AG09319 (cell line): ENCODE measurements at regions not wholly inside any gene's neighbourhood (a gene's known extent, or its start where the extent isn't known, plus 50 kb on each side); places are given as distances from the start of the nearest gene placed in this dataset.

ENCODE experiments used
- DNase-seq: peaks from one replicate; pipeline ENCODE4 v3.0.0-alpha.2; 2010; ENCODE audit warnings: low read depth; ENCODE audit errors: extremely low read depth
- TF ChIP-seq, protein P1 (sequence below): IDR thresholded peaks from 2 replicates; pipeline ENCODE4 v1.5.1; 2011; ENCODE audit warnings: low read depth, mild to moderate bottlenecking, inconsistent platforms, low read length, moderate library complexity

DNA sequence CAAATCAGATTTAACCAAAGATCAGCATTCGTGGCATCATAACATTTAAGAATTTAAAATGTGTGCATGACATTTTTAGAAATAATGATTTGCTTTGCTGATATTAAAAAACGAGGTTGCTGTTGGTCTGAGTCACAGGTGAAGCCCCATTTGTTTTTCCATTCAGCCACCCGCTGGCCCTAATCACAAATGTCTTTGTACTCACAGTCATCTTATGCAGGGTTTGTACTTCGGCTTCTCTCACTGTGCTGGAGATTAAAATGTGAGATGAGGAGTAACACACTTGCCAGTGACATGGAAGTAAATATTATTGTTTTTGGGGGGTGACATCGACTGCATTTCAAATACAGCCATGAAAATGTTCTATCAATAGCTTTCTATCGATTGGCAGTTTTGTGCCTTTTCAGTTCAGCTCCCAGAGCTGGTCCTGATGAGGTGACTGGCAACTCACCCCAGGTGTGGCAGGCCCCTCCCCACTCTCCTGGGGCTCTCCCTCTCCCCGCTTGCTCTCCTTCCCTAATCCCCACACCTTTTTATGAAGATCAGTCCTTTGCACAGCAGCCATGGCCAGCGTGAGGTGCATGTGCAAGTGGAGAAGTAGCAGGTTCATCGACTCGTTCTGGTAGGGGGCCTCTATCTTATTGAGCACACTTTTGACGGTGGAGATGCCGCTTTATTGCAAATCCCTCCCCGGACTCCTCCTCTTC, 58.8 kb upstream of the FUCA2 start:
- TF ChIP-seq, protein P1, sequence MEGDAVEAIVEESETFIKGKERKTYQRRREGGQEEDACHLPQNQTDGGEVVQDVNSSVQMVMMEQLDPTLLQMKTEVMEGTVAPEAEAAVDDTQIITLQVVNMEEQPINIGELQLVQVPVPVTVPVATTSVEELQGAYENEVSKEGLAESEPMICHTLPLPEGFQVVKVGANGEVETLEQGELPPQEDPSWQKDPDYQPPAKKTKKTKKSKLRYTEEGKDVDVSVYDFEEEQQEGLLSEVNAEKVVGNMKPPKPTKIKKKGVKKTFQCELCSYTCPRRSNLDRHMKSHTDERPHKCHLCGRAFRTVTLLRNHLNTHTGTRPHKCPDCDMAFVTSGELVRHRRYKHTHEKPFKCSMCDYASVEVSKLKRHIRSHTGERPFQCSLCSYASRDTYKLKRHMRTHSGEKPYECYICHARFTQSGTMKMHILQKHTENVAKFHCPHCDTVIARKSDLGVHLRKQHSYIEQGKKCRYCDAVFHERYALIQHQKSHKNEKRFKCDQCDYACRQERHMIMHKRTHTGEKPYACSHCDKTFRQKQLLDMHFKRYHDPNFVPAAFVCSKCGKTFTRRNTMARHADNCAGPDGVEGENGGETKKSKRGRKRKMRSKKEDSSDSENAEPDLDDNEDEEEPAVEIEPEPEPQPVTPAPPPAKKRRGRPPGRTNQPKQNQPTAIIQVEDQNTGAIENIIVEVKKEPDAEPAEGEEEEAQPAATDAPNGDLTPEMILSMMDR = no peak
- no peak for DNase-seq

DNA sequence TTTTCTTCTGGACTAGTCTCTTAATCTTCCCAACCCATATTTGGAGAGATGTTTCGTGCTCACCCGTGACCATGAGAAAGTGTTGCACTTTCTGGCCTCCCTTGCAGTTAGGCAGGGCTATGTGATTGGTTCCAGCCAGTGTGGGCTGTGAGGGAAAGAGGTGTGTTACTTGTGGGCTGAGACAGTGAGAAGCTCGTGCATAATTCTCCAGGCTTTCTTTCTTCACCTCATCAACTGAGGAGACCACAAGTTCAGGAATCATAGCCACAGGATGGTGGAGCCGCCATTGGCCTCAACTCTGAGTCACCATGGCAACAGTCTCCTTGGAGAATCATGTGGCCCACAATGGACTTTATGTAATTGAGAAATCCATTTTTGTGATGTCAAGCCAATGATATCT, 57.5 kb upstream of the FUCA2 start:
- no peak for DNase-seq
- TF ChIP-seq, protein P1 = no peak

- no peak for DNase-seq
- TF ChIP-seq, protein P1 = no peak
Measured at GRCh38 chr6:143564484-143565017, 53.0 kb upstream of the FUCA2 start.

GRCh38 chr6:143562143-143562542, 50.6 kb upstream of the FUCA2 start:
- DNase-seq = no peak
- TF ChIP-seq, protein P1 = no peak
